ENCODE measurements at regions not wholly inside any gene's neighbourhood (a gene's known extent, or its start where the extent isn't known, plus 50 kb on each side); places are given as distances from the start of the nearest gene placed in this dataset.

- no peak overlapping the region for H3K27ac Mint-ChIP-seq
- H3K36me3 Mint-ChIP-seq (ENCODE audit: low read depth) = no peaks in the 10 kb centered on the region
- H3K4me1 Mint-ChIP-seq (ENCODE audit: low read depth) = peaks cover 4% of the 10 kb centered on the region
- H3K4me3 Mint-ChIP-seq = no peak overlapping the region
- peaks cover 14% of the 10 kb centered on the region for H3K27me3 Mint-ChIP-seq
- intact Hi-C loops (cut with micrococcal nuclease) = no loop called here
- no peaks in the 10 kb centered on the region for H3K9me3 Mint-ChIP-seq
Measured at GRCh38 chr22:27575348-27575747, 226.2 kb downstream of the MN1 start.

- H3K27ac Mint-ChIP-seq = no peak overlapping the region
- no peaks in the 10 kb centered on the region for H3K36me3 Mint-ChIP-seq (ENCODE audit: low read depth)
- no peaks in the 10 kb centered on the region for H3K9me3 Mint-ChIP-seq
- H3K27me3 Mint-ChIP-seq = peaks cover 14% of the 10 kb centered on the region
- peaks cover 5% of the 10 kb centered on the region for H3K4me1 Mint-ChIP-seq (ENCODE audit: low read depth)
- intact Hi-C loops (cut with micrococcal nuclease) = no loop called here
- no peak overlapping the region for H3K4me3 Mint-ChIP-seq
Measured at GRCh38 chr22:27576413-27576812, 225.1 kb downstream of the MN1 start.

DNA sequence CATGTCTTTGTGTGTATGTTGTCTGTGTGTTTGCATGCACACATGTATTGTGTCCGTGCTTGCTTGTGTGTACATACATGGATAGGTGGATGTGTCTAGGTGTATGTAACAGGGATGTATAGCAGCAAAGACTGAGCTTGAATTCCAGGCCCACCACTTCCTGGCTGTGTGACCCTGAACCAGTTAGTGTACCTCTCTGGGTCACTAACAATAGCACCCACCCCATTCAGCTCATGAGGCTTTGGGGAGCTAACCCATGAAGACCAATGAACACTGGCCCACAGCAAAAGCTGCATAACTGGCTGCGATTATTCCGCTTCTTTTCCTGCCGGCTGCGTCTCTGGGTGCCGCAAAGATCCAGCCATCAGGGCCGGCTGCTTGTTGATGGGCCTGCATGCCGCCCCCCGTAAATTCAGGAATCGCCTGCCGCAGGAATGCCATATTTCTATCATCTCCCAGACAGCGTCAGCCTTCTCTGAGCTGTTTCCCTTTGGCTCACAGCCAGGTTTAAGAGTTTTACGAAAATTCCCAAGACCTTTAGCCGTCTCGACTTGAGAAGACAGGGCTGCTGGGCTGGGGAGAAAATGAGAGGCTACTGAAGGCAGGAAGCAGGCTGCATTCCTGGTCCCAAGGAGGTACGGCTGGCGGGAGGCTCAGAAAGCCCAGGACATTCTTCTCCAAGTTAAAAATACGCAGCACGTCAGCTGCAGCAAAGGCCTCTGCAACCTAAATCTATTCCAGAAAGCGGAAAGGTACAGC lies 224.6 kb downstream of the MN1 start:
- no peaks in the 10 kb centered on the region for H3K36me3 Mint-ChIP-seq (ENCODE audit: low read depth)
- no peaks in the 10 kb centered on the region for H3K9me3 Mint-ChIP-seq
- intact Hi-C loops (cut with micrococcal nuclease) = no loop called here
- H3K4me3 Mint-ChIP-seq = no peak overlapping the region
- peaks cover 5% of the 10 kb centered on the region for H3K4me1 Mint-ChIP-seq (ENCODE audit: low read depth)
- H3K27me3 Mint-ChIP-seq = peaks cover 13% of the 10 kb centered on the region
- no peak overlapping the region for H3K27ac Mint-ChIP-seq

DNA sequence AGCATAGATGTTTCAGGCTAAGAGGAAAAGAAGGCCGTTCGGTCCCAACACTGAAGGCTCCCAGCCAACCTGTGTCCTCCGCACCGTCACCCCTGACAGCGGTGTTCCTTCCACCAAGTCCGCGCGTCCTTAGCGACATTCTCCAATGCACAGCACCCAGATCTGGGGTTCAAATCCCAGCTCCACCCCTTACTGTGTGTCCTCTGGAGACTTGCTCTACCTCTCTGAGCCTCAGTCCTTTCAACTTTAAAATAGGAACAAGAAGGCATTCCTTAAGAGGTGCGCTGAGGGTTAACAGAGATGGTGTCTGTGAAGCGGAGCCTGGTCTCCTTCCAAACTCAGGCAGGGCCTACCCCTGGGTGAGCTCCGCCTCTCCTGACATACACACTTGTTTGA lies 224.0 kb downstream of the MN1 start:
- Mint-ChIP-seq H3K27ac (no peak overlapping the region), H3K4me3 (no peak overlapping the region), H3K9me3 (no peaks in the 10 kb centered on the region), H3K27me3 (peaks cover 9% of the 10 kb centered on the region), H3K4me1 (ENCODE audit: low read depth) (peaks cover 5% of the 10 kb centered on the region), H3K36me3 (ENCODE audit: low read depth) (no peaks in the 10 kb centered on the region)
- intact Hi-C loops (cut with micrococcal nuclease) = no loop called here

DNA sequence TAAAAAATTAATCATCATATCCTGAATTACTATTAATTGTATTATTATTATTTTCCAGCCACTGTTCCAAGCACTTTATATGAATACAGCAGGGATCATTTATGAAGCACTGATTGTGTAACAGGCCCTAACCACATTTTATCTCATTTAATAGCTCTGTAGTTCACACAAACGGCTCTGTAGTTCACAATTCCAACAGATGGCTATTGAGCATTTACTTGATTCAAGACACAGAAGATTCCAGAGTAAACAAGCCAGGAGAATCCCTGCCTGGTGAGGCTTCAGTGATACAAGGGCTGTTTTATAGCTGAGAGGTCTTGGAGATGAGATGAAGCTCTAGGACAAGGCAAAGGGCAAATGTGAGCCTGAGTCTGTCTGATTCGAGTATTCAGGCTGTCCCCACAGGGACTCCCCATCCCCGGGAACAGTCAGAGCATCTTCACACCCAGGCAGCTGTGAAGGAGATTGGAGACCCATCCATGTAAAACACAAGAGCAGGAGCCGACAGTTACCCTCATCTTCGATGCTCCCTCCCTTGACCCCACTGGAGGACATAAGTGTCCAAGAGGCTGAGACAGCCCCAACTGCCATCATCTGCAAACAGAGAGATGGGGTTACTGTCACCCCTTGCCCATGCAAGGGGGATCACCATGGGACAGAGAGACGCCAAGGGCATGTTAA lies 222.5 kb downstream of the MN1 start:
- Mint-ChIP-seq H3K4me1 (ENCODE audit: low read depth) (peaks cover 5% of the 10 kb centered on the region), H3K9me3 (no peaks in the 10 kb centered on the region), H3K27me3 (peaks cover 3% of the 10 kb centered on the region), H3K4me3 (no peak overlapping the region), H3K27ac (no peak overlapping the region), H3K36me3 (ENCODE audit: low read depth) (no peaks in the 10 kb centered on the region)
- intact Hi-C loops (cut with micrococcal nuclease) = no loop called here

GRCh38 chr22:27580311-27580897 lies 221.2 kb downstream of the MN1 start:
- no peak overlapping the region for H3K4me3 Mint-ChIP-seq
- H3K27ac Mint-ChIP-seq = no peak overlapping the region
- no peaks in the 10 kb centered on the region for H3K36me3 Mint-ChIP-seq (ENCODE audit: low read depth)
- H3K4me1 Mint-ChIP-seq (ENCODE audit: low read depth) = peaks cover 5% of the 10 kb centered on the region
- intact Hi-C loops (cut with micrococcal nuclease) = no loop called here
- peaks cover 1% of the 10 kb centered on the region for H3K27me3 Mint-ChIP-seq
- H3K9me3 Mint-ChIP-seq = no peaks in the 10 kb centered on the region

DNA sequence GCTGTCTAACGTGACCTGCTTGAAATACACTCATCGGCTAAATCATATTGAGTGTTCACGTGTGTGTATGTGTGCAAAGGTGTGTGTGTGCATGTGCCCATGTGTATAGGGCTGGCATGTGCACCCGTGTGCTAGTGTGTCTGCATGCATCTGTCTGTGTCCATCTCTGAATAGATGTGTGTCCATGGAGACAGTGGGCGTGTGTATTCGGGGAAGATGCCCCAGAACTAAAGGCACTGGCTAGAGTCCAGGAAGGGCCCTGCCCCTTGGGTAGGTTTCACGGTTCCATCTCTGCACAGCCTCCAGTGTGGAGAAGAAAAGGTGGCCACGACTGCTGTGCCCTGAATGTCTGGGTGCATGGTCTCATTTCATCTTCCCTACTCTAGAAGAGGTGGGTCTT lies 220.3 kb downstream of the MN1 start:
- Mint-ChIP-seq H3K27me3 (peaks cover 1% of the 10 kb centered on the region), H3K27ac (no peak overlapping the region), H3K4me1 (ENCODE audit: low read depth) (peaks cover 5% of the 10 kb centered on the region), H3K4me3 (no peak overlapping the region), H3K9me3 (no peaks in the 10 kb centered on the region), H3K36me3 (ENCODE audit: low read depth) (no peaks in the 10 kb centered on the region)
- intact Hi-C loops (cut with micrococcal nuclease) = no loop called here

GRCh38 chr22:27581688-27582087 lies 219.9 kb downstream of the MN1 start:
- H3K36me3 Mint-ChIP-seq (ENCODE audit: low read depth) = no peaks in the 10 kb centered on the region
- H3K4me1 Mint-ChIP-seq (ENCODE audit: low read depth) = peaks cover 5% of the 10 kb centered on the region
- H3K9me3 Mint-ChIP-seq = no peaks in the 10 kb centered on the region
- H3K27me3 Mint-ChIP-seq = peaks cover 1% of the 10 kb centered on the region
- H3K27ac Mint-ChIP-seq = no peak overlapping the region
- H3K4me3 Mint-ChIP-seq = no peak overlapping the region
- intact Hi-C loops (cut with micrococcal nuclease) = no loop called here

- H3K27me3 Mint-ChIP-seq = no peaks in the 10 kb centered on the region
- no peaks in the 10 kb centered on the region for H3K9me3 Mint-ChIP-seq
- H3K27ac Mint-ChIP-seq = no peak overlapping the region
- peaks cover 5% of the 10 kb centered on the region for H3K4me1 Mint-ChIP-seq (ENCODE audit: low read depth)
- H3K36me3 Mint-ChIP-seq (ENCODE audit: low read depth) = no peaks in the 10 kb centered on the region
- no peak overlapping the region for H3K4me3 Mint-ChIP-seq
- intact Hi-C loops (cut with micrococcal nuclease) = no loop called here
Measured at GRCh38 chr22:27583856-27584255, 217.7 kb downstream of the MN1 start.

DNA sequence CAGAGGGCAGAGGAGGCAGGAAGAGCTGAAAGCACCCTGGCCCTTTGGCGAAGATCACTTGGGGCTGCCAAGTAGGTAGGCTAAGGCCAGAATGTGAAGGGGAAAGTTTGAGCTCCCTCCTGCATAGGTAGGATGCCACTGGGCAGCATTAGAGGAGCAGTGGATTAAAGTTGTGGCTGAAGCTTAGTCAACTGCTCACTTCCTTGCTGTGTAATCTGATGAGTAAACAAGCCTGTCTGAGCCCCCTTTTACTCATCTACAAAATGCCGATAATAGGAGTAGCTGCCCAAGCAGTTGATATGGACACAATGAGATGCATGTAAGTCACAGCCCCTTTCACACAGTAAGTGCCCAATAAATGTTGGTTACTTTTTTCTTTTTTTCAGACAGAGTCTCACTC lies 216.4 kb downstream of the MN1 start:
- Mint-ChIP-seq H3K4me3 (no peak overlapping the region), H3K27me3 (no peaks in the 10 kb centered on the region), H3K4me1 (ENCODE audit: low read depth) (peaks cover 3% of the 10 kb centered on the region), H3K27ac (no peak overlapping the region), H3K36me3 (ENCODE audit: low read depth) (no peaks in the 10 kb centered on the region), H3K9me3 (no peaks in the 10 kb centered on the region)
- intact Hi-C loops (cut with micrococcal nuclease) = no loop called here

DNA sequence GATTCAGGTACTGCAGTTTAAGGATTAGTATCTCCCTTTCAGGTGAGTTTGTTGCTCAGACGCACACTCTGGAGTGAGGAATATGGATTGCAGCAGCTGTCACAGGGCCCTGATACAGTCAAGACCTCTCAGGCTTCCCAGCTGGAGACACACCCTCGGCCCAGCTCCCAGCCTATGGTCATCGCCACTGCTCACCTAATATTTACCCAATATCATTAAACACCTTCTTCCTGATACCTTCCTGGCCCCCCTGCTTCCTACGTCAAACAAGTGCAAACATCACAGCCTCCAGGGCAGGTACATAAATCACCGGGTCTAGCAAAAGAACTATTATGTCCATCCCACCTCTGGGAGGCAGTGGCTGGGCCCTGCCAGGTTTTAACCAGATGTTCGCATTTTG lies 213.3 kb downstream of the MN1 start:
- intact Hi-C loops (cut with micrococcal nuclease) = no loop called here
- Mint-ChIP-seq H3K27ac (no peak overlapping the region), H3K9me3 (no peaks in the 10 kb centered on the region), H3K4me3 (no peak overlapping the region), H3K27me3 (no peaks in the 10 kb centered on the region), H3K4me1 (ENCODE audit: low read depth) (no peaks in the 10 kb centered on the region), H3K36me3 (ENCODE audit: low read depth) (no peaks in the 10 kb centered on the region)

- intact Hi-C loops (cut with micrococcal nuclease) = no loop called here
- no peak overlapping the region for H3K27ac Mint-ChIP-seq
- H3K4me1 Mint-ChIP-seq (ENCODE audit: low read depth) = no peaks in the 10 kb centered on the region
- H3K27me3 Mint-ChIP-seq = no peaks in the 10 kb centered on the region
- no peaks in the 10 kb centered on the region for H3K9me3 Mint-ChIP-seq
- H3K36me3 Mint-ChIP-seq (ENCODE audit: low read depth) = no peaks in the 10 kb centered on the region
- no peak overlapping the region for H3K4me3 Mint-ChIP-seq
Measured at GRCh38 chr22:27588915-27589314, 212.6 kb downstream of the MN1 start.

- Mint-ChIP-seq H3K27me3 (no peaks in the 10 kb centered on the region), H3K4me1 (ENCODE audit: low read depth) (no peaks in the 10 kb centered on the region), H3K27ac (no peak overlapping the region), H3K9me3 (no peaks in the 10 kb centered on the region), H3K4me3 (no peak overlapping the region), H3K36me3 (ENCODE audit: low read depth) (no peaks in the 10 kb centered on the region)
- intact Hi-C loops (cut with micrococcal nuclease) = no loop called here
Measured at GRCh38 chr22:27591060-27591459, 210.5 kb downstream of the MN1 start.

DNA sequence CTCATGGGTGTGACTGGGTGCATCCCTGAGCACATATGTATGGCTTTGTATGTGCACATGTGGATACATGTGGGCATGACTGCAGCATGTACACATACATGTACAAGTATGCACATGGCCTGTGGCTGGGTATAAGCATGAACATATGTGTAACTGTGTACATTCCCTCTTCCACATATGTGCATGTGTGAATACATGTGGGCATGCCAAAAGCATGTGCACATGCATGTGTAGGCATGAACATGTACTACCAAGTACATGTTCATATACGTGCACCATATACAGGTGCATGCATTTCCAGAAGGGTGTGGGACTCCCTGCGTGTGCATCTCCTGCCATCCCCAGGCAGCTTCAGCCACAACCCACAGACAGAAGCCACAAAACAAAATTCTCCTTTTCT lies 208.2 kb downstream of the MN1 start:
- no peak overlapping the region for H3K4me3 Mint-ChIP-seq
- H3K36me3 Mint-ChIP-seq (ENCODE audit: low read depth) = no peaks in the 10 kb centered on the region
- H3K27ac Mint-ChIP-seq = no peak overlapping the region
- no peaks in the 10 kb centered on the region for H3K4me1 Mint-ChIP-seq (ENCODE audit: low read depth)
- no peaks in the 10 kb centered on the region for H3K9me3 Mint-ChIP-seq
- intact Hi-C loops (cut with micrococcal nuclease) = no loop called here
- H3K27me3 Mint-ChIP-seq = no peaks in the 10 kb centered on the region

Data from dendritic cell treated with granulocyte-macrophage colony-stimulating factor and Interleukin-4, amounts not matched to agents 40 ng/mL and 50 ng/mL, for 4 days (primary cell).